MM.1S (cell line): ENCODE measurements at regions not wholly inside any gene's neighbourhood (a gene's known extent, or its start where the extent isn't known, plus 50 kb on each side); places are given as distances from the start of the nearest gene placed in this dataset.

Source experiments
- CTCF ChIP-seq: fragments of 300-600 bp; sonication (generic); IDR thresholded peaks from 2 replicates; pipeline ENCODE4 v1.5.1; 2016; ENCODE audit warnings: antibody characterized with exemption, low read length, mixed read lengths
- EZH2 ChIP-seq: fragments of 300-600 bp; sonication (generic); optimal IDR thresholded peaks from 2 replicates; pipeline ENCODE3; 2017; ENCODE audit warnings: low read depth, mild to moderate bottlenecking, antibody characterized with exemption, low read length, mixed read lengths

GRCh38 chr6:78688668-78689067 lies 178.7 kb upstream of the IRAK1BP1 start:
- TF ChIP-seq CTCF (no peak), EZH2 (no peak)
